Natural killer cell (primary cell): ENCODE measurements at regions not wholly inside any gene's neighbourhood (a gene's known extent, or its start where the extent isn't known, plus 50 kb on each side); places are given as distances from the start of the nearest gene placed in this dataset.

Experiments used
- ATAC-seq, 3 donors: fragments of 150-1000 bp in 2 of 3; fragments of 200-7000 bp in 1 of 3; cut with Tn5 transposase; 1 replicate in 1 of 3; 2 replicates in 2 of 3; pipeline ENCODE4 v1.10.0; 2021; ENCODE audit warnings: mild to moderate bottlenecking in 2 of 3, moderate library complexity in 2 of 3
- DNase-seq, 2 donors: peaks; one replicate each; pipeline versions ENCODE4 v3.0.0 to v3.0.0-alpha.2; 2013 to 2021; ENCODE audit warnings: mixed read lengths in 1 of 2
- H3K27ac ChIP-seq: one replicate; pipeline ENCODE4 v1.5.1; 2013; ENCODE audit warnings: mild to moderate bottlenecking, low read length
- H3K27me3 ChIP-seq: one replicate; pipeline ENCODE4 v1.6.1; 2013; ENCODE audit warnings: low read length; ENCODE audit not compliant: control insufficient read depth, insufficient read depth
- H3K36me3 ChIP-seq: one replicate; pipeline ENCODE4 v1.6.1; 2013; ENCODE audit warnings: low read length; ENCODE audit not compliant: control insufficient read depth, insufficient read depth
- H3K4me1 ChIP-seq: one replicate; pipeline ENCODE4 v1.6.1; 2013; ENCODE audit warnings: low read length; ENCODE audit not compliant: control insufficient read depth, insufficient read depth
- H3K4me3 ChIP-seq: one replicate; pipeline ENCODE4 v1.5.1; 2013; ENCODE audit warnings: low read length
- H3K9me3 ChIP-seq: one replicate; pipeline ENCODE4 v1.6.1; 2013; ENCODE audit warnings: low read length; ENCODE audit not compliant: control insufficient read depth, insufficient read depth
- H3K27ac Mint-ChIP-seq, 2 donors: one replicate each; pipeline ENCODE4 v1.8.0; 2022; ENCODE audit warnings: mild to moderate bottlenecking in 2 of 2, mixed read lengths in 2 of 2, moderate library complexity in 1 of 2
- H3K27me3 Mint-ChIP-seq, 2 donors: one replicate each; pipeline ENCODE4 v1.8.0; 2022; ENCODE audit warnings: low read depth in 2 of 2, mixed read lengths in 2 of 2
- H3K36me3 Mint-ChIP-seq: one replicate; pipeline ENCODE4 v1.8.0; 2022; ENCODE audit warnings: mixed read lengths
- H3K4me1 Mint-ChIP-seq, 2 donors: one replicate each; pipeline ENCODE4 v1.8.0; 2022; ENCODE audit warnings: mixed read lengths in 2 of 2
- H3K4me3 Mint-ChIP-seq: one replicate; pipeline ENCODE4 v1.8.0; 2022; ENCODE audit warnings: mild to moderate bottlenecking, moderate library complexity, mixed read lengths
- H3K9me3 Mint-ChIP-seq, 2 donors: one replicate each; pipeline ENCODE4 v1.8.0; 2022; ENCODE audit warnings: mixed read lengths in 2 of 2
- WGBS: methylation state at CpG from one replicate; pipeline ENCODE4 v1.1.7; 2013; ENCODE audit warnings: missing lambda C conversion rate; ENCODE audit not compliant: insufficient coverage; 5-methylcytosine and 5-hydroxymethylcytosine counted together
- intact Hi-C: fragments of 100-400 bp; cut with micrococcal nuclease; formaldehyde crosslinking; loops from one replicate; pipeline ENCODE4 v1.14.2; 2022
- TF ChIP-seq, protein P1 (sequence below): fragments of 200-600 bp; IDR thresholded peaks from one replicate; pipeline ENCODE4 v1.8.0; 2022; ENCODE audit warnings: antibody characterized with exemption

DNA sequence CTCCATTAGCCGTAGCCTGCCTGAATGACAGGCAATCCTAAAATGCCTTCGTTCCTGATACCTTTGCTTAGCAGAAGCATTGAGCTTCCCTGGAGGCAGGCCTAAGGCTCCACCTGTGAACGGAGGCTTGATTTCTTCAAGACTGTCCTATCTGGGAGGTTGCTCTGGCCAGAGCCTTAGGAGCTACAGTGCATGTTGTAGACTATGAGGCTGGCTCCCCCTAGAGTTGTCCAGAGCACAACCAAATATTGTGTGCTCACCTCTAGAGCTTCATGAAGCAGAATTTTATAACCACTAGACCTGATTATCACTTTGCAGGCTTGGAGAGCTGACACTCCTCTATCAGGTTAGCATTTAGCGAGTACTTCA lies 217.8 kb downstream of the MAFB start:
- no peaks in the 10 kb centered on the region for H3K27me3 ChIP-seq
- Mint-ChIP-seq H3K36me3 (no peaks in the 10 kb centered on the region), H3K4me1 (no peaks in the 10 kb centered on the region), H3K4me3 (no peak overlapping the region), H3K27me3 (peaks cover 0 to 3% of the 10 kb centered on the region in 2 donors), H3K27ac (no peak overlapping the region), H3K9me3 (peaks cover 0 to 2% of the 10 kb centered on the region in 2 donors)
- H3K9me3 ChIP-seq, result no peaks in the 10 kb centered on the region
- TF ChIP-seq, protein P1, sequence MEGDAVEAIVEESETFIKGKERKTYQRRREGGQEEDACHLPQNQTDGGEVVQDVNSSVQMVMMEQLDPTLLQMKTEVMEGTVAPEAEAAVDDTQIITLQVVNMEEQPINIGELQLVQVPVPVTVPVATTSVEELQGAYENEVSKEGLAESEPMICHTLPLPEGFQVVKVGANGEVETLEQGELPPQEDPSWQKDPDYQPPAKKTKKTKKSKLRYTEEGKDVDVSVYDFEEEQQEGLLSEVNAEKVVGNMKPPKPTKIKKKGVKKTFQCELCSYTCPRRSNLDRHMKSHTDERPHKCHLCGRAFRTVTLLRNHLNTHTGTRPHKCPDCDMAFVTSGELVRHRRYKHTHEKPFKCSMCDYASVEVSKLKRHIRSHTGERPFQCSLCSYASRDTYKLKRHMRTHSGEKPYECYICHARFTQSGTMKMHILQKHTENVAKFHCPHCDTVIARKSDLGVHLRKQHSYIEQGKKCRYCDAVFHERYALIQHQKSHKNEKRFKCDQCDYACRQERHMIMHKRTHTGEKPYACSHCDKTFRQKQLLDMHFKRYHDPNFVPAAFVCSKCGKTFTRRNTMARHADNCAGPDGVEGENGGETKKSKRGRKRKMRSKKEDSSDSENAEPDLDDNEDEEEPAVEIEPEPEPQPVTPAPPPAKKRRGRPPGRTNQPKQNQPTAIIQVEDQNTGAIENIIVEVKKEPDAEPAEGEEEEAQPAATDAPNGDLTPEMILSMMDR, result no peak
- intact Hi-C loops, result no loop called here
- no peak for ATAC-seq
- no peak overlapping the region for H3K27ac ChIP-seq
- DNase-seq, result no peak
- 93% methylated on average over 3 of the region's 4 CpGs for WGBS
- H3K36me3 ChIP-seq, result no peaks in the 10 kb centered on the region
- no peaks in the 10 kb centered on the region for H3K4me1 ChIP-seq
- no peak overlapping the region for H3K4me3 ChIP-seq

DNA sequence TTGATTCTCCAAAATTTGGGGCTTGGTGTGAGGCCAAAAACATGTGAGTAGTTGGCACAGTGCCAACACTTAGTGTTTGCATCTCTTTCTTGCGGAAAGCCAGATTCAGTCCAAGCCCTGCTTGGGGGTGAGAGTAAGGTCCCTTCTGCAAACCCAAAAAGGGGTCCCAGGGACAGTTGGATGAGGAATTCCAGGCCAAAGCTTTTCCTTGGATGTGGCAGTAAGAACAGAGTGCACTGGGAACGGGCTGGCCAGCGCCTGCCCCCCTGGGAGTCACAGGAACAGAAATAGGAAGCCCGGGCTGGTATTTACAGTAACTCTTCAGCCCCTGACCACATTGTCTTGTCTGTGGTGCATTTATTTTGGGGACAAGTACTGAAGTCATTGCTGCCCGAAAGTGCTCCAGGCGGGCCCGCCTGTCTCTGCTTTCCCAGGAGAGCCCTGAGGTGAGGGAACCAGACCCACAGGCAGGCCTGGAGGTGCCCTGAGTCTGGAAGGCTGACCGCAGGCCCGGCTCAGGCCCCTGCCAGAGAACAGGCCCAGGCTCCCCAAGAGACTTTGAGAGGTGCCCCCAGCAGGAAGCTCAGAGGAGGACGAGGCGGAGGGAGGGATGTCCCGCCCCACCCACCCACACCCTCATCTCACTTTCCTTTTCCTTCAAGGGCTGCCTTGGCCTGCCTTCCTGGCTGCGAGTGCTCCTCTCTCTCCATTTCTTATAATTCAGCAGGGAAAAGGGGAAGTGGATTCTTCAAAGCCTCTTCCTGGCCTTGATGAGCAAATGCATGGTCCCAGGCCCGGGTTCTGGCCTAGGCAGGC lies 218.4 kb downstream of the MAFB start:
- Mint-ChIP-seq H3K4me1 (no peaks in the 10 kb centered on the region), H3K36me3 (no peaks in the 10 kb centered on the region), H3K27me3 (peaks cover 0 to 3% of the 10 kb centered on the region in 2 donors), H3K4me3 (no peak overlapping the region), H3K27ac (no peak overlapping the region), H3K9me3 (peaks cover 0 to 2% of the 10 kb centered on the region in 2 donors)
- intact Hi-C loops, result no loop called here
- no peaks in the 10 kb centered on the region for H3K9me3 ChIP-seq
- H3K4me1 ChIP-seq, result no peaks in the 10 kb centered on the region
- no peaks in the 10 kb centered on the region for H3K27me3 ChIP-seq
- H3K36me3 ChIP-seq, result no peaks in the 10 kb centered on the region
- no peak for DNase-seq
- ATAC-seq, result no peak
- no peak overlapping the region for H3K4me3 ChIP-seq
- H3K27ac ChIP-seq, result no peak overlapping the region
- WGBS, result 80% methylated on average over 13 of the region's 14 CpGs
- TF ChIP-seq, protein P1, result no peak

DNA sequence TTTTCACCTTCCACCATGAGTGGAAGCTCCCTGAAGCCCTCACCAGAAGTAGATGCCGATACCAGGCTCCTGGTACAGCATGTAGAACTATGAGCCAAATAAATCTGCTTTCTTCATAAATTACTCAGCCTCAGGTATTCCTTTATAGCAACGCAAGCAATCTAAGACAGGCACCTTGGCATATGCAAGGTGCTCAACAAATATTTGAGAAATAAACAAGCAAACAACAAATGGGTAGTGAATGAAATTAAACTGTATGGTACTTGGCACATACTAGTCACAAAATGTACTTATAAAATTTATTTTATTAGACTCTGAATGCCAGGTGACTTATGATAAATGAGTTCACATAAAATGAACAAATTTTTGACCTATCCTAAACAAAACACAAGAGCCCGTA lies 220.3 kb downstream of the MAFB start:
- WGBS, result 65% methylated on average over 2 of the region's 3 CpGs
- H3K36me3 Mint-ChIP-seq, result no peaks in the 10 kb centered on the region
- peaks cover 0 to 3% of the 10 kb centered on the region in 2 donors for H3K27me3 Mint-ChIP-seq
- no peaks in the 10 kb centered on the region for H3K9me3 Mint-ChIP-seq
- Histone ChIP-seq H3K9me3 (no peaks in the 10 kb centered on the region), H3K27ac (no peak overlapping the region), H3K27me3 (no peaks in the 10 kb centered on the region), H3K36me3 (no peaks in the 10 kb centered on the region), H3K4me1 (no peaks in the 10 kb centered on the region), H3K4me3 (no peak overlapping the region)
- DNase-seq, result no peak
- H3K27ac Mint-ChIP-seq, result no peak overlapping the region
- no peak overlapping the region for H3K4me3 Mint-ChIP-seq
- intact Hi-C loops, result no loop called here
- ATAC-seq, result no peak
- TF ChIP-seq, protein P1, result no peak
- H3K4me1 Mint-ChIP-seq, result no peaks in the 10 kb centered on the region
